ENCODE measurements at regions not wholly inside any gene's neighbourhood (a gene's known extent, or its start where the extent isn't known, plus 50 kb on each side); places are given as distances from the start of the nearest gene placed in this dataset.

DNA sequence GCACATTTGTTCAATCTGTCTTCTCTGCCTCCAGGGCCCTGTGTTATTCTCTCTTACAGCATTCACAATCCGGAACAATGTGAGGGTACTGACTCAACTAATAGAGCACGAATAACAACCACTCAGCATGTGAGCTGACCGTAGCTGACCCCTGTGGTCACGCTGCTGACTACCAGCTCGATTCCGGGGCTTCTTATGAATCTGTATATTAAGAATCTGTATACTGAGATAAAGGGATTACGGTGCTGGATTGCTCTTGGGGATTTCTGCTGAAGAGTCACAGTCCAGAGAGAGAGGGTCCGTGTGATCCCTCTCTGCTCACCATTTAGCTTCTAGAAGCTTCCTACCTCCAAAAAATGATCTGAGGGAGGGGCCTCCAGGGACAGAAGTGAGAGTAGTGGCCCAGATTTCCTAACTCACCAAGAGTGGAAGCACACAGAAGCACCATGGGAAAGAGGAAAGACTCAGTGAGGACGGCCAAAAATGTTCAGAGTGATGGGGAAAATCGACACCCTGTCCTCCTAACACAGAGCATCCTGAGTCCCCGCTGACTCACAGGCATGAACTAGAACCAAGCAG is 156.2 kb downstream of the THBS2 start:
- no peak overlapping the region for H3K4me3 ChIP-seq
- H3K36me3 ChIP-seq = no peaks in the 10 kb centered on the region
- H3K4me1 ChIP-seq = no peaks in the 10 kb centered on the region
- intact Hi-C loops (cut with DNase I) = no loop called here
- TF ChIP-seq, protein P1, sequence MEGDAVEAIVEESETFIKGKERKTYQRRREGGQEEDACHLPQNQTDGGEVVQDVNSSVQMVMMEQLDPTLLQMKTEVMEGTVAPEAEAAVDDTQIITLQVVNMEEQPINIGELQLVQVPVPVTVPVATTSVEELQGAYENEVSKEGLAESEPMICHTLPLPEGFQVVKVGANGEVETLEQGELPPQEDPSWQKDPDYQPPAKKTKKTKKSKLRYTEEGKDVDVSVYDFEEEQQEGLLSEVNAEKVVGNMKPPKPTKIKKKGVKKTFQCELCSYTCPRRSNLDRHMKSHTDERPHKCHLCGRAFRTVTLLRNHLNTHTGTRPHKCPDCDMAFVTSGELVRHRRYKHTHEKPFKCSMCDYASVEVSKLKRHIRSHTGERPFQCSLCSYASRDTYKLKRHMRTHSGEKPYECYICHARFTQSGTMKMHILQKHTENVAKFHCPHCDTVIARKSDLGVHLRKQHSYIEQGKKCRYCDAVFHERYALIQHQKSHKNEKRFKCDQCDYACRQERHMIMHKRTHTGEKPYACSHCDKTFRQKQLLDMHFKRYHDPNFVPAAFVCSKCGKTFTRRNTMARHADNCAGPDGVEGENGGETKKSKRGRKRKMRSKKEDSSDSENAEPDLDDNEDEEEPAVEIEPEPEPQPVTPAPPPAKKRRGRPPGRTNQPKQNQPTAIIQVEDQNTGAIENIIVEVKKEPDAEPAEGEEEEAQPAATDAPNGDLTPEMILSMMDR (IDR thresholded peaks at IDR 0.05) = no peak
- no peak for DNase-seq
- no peaks in the 10 kb centered on the region for H3K9me3 ChIP-seq
- H3K27me3 ChIP-seq = no peaks in the 10 kb centered on the region
- H3K27ac ChIP-seq = no peak overlapping the region
- no peak overlapping the region for H3K9ac ChIP-seq (ENCODE audit: low read depth in 2 of 2, low read length in 2 of 2)

DNA sequence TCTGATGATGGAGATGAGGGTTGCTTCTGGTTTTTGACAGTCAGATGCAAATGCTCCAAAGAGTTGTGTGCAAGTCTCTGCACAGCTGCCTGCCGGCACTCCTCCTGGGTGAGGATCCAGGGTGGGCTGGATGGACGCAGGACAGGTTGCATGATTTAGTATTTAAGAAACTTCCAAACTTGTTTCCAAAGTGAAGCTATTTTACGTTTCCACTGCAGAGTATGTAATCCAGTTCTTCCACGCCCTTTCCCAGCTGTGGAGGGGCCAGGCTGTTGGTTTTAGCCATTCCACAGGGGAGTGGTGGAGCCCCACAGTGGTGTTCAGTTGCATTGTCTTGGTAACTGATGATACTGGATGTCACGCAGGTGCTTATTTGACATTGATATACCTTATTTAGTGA is 157.3 kb downstream of the THBS2 start:
- Histone ChIP-seq H3K4me1 (no peaks in the 10 kb centered on the region), H3K36me3 (no peaks in the 10 kb centered on the region), H3K4me3 (no peak overlapping the region), H3K27ac (no peak overlapping the region), H3K27me3 (no peaks in the 10 kb centered on the region), H3K9ac (ENCODE audit: low read depth in 2 of 2, low read length in 2 of 2) (no peak overlapping the region), H3K9me3 (no peaks in the 10 kb centered on the region)
- no peak for DNase-seq
- intact Hi-C loops (cut with DNase I) = no loop called here
- TF ChIP-seq, protein P1 (IDR thresholded peaks at IDR 0.05) = no peak

DNA sequence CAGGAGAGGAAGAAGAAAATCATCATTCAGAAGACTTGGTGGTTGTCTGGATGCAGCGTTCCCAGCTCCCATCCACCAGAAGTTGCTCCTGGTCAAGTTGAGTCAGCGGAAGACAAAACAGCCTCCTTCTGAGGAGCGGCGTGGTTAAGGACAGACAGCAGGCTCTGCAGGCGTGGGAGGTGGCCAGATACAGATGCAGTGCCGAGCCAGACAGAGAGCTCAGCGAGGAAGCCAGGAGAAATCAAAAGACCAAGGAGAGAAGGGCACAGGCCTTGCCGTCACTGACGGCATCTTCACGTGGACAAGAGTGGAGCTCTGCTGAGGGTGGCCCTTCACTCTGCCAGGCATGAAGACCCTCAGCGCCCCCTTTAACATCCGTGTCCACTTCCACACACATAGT is 158.5 kb downstream of the THBS2 start:
- no peak overlapping the region for H3K4me3 ChIP-seq
- no peak for DNase-seq
- no peaks in the 10 kb centered on the region for H3K9me3 ChIP-seq
- intact Hi-C loops (cut with DNase I) = no loop called here
- no peaks in the 10 kb centered on the region for H3K27me3 ChIP-seq
- H3K9ac ChIP-seq (ENCODE audit: low read depth in 2 of 2, low read length in 2 of 2) = no peak overlapping the region
- TF ChIP-seq, protein P1 (IDR thresholded peaks at IDR 0.05) = no peak
- no peak overlapping the region for H3K27ac ChIP-seq
- H3K36me3 ChIP-seq = no peaks in the 10 kb centered on the region
- H3K4me1 ChIP-seq = no peaks in the 10 kb centered on the region

DNA sequence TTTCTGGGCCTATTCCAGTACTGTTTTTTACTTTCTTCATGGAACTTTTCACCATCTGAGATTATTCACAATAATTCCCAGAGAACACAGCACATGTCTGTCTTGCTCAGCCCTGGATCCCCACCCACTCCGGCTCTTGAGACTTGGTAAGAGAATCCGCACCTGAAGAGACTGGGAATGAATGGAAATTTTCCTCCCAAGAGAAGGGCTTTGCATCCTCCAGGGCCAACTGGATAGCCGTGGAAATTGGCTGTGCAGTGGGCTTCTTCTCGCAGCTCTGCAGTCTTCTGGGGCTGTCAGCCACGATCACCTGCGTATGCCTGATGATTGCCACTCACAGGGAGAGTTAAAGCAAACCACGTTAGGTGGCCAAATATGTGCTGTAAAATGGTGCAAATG is 159.1 kb downstream of the THBS2 start:
- no peaks in the 10 kb centered on the region for H3K4me1 ChIP-seq
- intact Hi-C loops (cut with DNase I) = no loop called here
- TF ChIP-seq, protein P1 (IDR thresholded peaks at IDR 0.05) = no peak
- H3K4me3 ChIP-seq = no peak overlapping the region
- no peaks in the 10 kb centered on the region for H3K27me3 ChIP-seq
- no peak overlapping the region for H3K27ac ChIP-seq
- no peak overlapping the region for H3K9ac ChIP-seq (ENCODE audit: low read depth in 2 of 2, low read length in 2 of 2)
- H3K9me3 ChIP-seq = no peaks in the 10 kb centered on the region
- no peaks in the 10 kb centered on the region for H3K36me3 ChIP-seq
- DNase-seq = no peak

DNA sequence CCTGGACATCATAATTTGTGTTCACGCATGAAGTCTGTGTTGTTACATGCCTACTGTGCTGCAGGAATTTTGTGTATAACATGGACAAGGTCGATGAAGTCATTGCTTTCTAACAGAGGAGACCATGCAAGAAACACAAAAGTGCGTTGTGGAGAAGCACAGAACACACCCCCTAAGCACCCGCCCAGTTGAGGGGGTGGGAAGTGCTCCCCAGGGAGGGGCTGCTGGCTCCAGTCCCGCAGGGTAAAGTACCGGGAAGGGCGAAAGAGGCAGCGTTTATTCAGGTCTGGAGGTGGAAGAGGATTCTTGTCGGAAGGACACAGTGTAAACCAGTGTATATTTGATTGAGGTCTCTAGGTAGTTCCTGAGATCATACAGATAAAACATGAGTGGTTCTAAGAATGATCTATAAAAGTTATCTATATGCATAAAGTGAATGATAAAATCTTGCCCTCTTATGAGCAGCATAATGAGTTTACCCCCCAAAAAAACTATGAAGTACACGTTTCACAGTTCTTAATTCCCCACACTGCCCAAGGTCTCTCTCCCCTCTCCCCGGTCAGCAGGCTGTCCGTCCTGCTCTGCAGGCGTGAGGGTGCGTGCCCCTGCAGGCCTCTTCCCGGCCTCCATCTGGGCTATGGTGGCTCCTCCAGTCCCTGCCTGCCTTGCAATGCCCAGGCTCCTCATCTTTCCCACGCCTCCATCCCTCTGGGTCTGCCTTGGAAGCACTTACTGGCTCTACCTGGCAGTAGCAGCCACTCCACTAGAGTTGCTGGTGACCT is 159.7 kb downstream of the THBS2 start:
- no peak overlapping the region for H3K27ac ChIP-seq
- intact Hi-C loops (cut with DNase I) = no loop called here

More for the DNA sequence above, 159.7 kb downstream of the THBS2 start:
- no peaks in the 10 kb centered on the region for H3K27me3 ChIP-seq
- TF ChIP-seq, protein P1 (IDR thresholded peaks at IDR 0.05) = no peak
- no peak for DNase-seq
- no peaks in the 10 kb centered on the region for H3K36me3 ChIP-seq
- H3K9me3 ChIP-seq = no peaks in the 10 kb centered on the region
- H3K4me3 ChIP-seq = no peak overlapping the region
- H3K4me1 ChIP-seq = no peaks in the 10 kb centered on the region
- H3K9ac ChIP-seq (ENCODE audit: low read depth in 2 of 2, low read length in 2 of 2) = no peak overlapping the region
